ENCODE measurements at regions not wholly inside any gene's neighbourhood (a gene's known extent, or its start where the extent isn't known, plus 50 kb on each side); places are given as distances from the start of the nearest gene placed in this dataset.
"Not testable (repeated sequence)": the region's sequence is repeated elsewhere in the genome, so short reads cannot be mapped to it uniquely, and the experiment has no call there.

DNA sequence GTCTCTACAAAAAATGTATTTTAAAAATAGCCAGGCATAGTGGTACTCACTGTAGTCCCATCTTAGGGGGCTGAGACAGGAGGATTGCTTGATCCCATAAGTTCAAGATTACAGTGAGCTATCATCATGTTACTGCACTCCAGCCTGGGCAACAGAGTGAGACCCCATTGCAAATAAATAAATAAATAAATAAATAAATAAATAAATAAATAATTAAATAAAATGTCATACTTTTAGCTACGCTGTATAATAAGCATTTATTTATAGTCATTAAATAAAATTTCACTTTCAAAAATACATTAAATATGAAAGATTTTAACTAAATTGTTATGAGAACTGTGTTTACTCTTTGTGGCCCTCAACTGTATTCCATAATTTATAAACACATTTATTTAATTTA, 1124.2 kb downstream of the PCDH7 start:
- intact Hi-C loops (cut with DNase I), result no loop called here
- DNase-seq (ENCODE audit: low spot score), result no peak

DNA sequence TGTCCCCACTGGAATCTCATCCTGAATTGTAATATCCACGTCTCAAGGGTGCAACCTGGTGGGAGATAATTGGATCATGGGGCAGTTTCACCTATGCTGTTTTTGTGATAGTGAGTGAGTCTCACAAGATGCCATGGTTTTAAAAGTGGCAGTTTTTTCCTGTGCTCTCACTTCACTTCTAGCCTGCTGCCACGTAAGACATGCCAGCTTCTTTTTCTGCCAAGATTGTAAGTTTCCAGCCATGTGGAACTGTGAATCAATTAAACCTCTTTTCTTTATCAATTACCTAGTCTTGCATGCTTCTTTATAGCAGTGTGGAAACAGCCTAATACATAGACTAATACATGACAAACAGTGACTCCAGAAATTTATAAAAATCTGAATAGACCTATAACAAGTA, 1131.8 kb downstream of the PCDH7 start:
- DNase-seq (ENCODE audit: low spot score), result no peak
- intact Hi-C loops (cut with DNase I), result no loop called here

DNA sequence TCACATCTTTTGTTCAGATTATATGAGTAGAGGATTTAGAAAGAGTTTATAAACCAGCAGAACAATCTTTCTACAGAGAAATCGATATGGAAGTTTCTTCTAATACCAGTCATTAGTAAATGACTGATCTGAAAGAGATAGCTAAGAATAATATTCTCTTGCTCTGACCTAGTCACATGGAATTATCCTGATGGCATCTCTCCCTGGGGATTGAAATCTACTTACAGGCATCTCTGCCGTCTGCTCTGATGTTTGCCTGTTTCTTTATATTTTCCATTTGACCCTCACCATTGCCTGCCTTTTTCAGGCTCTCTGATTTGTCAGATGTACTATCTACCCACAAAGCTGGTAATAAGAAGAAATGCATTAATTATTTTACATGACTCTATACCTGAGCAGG, 1157.3 kb downstream of the PCDH7 start:
- intact Hi-C loops (cut with DNase I), result no loop called here
- no peak for DNase-seq (ENCODE audit: low spot score)

DNA sequence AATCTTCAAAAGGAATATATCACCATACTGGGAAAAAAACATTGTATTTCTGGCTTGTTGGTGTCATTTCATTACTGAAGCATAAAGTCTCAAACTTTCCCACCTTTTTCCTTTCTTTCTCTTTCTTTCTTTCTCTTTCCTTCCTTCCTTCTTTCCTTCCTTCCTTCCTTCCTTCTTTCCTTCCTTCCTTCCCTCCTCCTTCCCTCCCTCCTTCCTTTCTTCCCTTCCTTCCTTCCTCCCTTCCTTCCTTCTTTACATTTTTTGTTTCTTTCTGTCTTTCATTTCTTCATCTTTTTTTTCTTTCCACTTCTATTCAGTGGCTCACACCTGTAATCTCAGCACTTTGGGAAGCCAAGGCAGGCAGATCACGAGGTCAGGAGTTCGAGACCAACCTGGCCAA, 1160.7 kb downstream of the PCDH7 start:
- DNase-seq (ENCODE audit: low spot score); intact Hi-C loops (cut with DNase I): not testable (repeated sequence)

DNA sequence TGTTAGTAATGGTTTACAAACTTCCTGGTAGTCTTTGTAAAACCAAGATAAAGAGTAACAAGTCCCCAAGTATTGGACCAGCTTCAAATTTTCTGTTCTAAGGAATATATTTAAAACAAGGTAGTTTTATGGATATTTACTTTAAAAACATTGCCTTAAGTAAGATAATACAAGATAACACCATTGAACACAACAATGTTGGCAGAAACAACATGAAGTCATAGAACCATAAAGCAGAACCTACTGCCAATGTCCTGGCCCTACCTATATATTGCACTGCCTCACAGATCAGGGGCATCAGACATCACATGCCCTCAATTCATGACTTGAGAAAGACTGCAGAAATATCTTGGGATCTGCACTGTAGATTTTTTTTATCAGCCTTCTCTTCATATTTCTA, 1176.2 kb downstream of the PCDH7 start:
- DNase-seq (ENCODE audit: low spot score), result no peak
- intact Hi-C loops (cut with DNase I), result no loop called here

DNA sequence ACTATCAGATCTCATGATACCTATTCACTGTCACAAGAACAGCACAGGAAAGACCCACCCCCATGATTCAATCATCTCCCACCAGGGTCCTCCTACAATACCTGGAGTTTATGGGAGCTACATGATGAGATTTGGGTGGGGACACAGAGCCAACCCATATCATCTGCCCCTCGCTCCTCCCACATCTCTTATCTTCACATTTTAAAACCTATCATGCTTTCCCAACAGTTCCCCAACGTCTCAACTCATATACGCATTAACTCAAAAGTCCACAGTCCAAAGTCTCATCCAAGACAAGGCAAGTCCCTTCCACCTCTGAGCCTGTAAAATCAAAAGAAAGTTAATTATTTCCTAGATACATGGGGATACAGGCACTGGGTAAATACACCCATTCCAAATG, 1185.2 kb downstream of the PCDH7 start:
- intact Hi-C loops (cut with DNase I), result no loop called here
- no peak for DNase-seq (ENCODE audit: low spot score)

DNA sequence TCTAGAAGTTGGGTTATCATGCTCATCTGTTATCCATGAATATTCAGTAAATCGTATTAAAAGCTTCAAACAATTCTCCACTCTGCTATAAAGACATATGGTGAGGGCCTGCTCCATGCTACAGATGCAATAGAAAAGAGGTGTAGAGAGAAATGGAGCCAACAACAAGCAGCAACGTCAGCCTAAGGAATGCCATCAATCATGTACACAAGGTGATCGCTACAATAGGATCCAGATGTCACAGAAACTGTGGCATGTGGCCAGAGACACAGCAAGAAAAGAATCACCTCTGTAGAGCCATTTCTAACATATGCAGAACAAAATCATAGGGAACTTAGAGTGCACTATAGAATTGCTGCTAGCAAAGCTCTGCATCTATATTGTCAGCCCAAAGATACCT, 1188.1 kb downstream of the PCDH7 start:
- DNase-seq (ENCODE audit: low spot score), result no peak
- intact Hi-C loops (cut with DNase I), result no loop called here

DNA sequence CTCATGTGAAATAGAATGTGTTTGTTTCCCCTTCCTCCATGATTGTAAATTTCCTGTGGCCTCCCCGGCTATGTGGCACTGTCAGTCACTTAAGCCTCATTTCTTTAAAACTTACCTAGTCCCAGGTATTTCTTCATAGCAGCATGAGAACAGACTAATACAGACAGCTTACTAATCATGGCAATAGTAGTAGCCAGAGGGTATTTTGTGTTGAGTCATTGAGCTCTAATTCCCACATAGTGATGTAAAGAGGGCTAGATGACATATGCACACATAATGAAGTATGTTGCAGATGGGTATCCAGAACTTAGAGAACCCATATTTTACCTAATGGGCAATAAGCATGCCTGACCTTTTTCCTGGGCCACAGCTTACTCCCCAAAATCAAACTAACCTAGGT, 1197.2 kb downstream of the PCDH7 start:
- DNase-seq (ENCODE audit: low spot score), result no peak
- intact Hi-C loops (cut with DNase I), result no loop called here

DNA sequence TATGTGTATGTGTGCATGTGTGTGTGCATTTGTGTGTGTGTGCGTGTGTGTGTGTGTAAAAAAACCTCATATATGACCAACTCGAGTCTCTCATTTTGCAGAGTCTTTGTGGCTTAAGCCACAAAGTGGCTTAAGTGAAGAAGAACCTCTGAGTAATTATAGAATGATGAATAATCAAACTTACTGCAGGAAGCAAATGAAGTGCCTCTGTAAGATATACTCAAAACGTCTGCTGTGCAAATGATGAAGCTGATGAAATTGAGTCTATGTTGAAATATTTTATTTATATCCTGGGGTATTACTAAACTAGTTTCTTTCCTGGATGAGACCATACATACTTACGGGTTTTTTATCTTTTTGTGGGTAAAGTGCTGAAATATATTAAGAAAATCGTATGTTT, 1198.7 kb downstream of the PCDH7 start:
- DNase-seq (ENCODE audit: low spot score), result no peak
- intact Hi-C loops (cut with DNase I), result no loop called here

DNA sequence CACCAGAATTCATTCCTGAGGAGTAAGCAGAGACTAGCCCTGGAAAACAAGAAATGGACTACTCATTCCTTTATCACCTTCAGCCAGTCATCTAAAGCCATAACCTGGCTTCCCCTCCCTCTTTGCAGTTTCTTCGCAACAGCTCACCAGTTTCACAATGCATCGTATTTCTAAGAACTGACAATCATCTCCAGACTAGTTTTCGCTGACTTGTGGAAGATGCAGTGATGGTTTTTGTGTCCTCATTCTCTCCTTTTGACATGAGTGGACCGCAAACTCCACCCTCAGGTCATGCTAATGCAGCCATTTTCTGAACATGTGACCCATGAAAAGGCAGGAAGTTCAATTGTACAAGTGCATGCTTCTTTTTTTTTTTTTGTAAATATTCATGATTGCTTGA, 1203.5 kb downstream of the PCDH7 start:
- DNase-seq (ENCODE audit: low spot score), result no peak
- intact Hi-C loops (cut with DNase I), result no loop called here

DNA sequence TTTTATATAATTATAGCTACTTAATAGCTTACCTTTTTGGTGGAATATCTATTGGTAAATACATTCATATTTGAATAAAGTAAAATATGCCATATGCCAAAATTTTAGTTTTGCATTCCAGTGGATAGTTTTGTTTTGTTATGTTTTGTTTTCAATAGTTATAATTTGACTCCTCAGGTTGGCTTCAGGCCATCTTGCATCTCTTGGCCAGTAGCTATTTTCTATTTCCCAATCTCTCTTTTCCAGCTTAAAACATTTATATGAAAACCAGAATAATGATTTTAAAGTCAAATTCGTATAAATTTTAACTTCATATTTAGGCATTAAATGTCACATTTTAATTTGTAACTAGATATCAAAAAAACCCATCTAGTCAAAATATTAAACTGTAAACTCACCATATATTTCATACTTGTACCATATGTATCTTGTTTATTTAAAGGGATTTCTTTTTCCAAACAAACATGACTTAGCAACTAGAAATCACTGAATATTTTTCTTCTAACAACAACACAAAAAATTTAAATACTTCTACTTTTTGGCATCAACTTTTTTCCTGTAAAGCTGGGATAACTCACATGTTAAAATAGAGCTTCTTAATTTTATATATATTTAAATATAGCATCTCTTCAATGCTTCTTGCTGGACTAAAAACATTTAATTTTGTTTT, 1209.6 kb downstream of the PCDH7 start:
- no peak for DNase-seq (ENCODE audit: low spot score)
- intact Hi-C loops (cut with DNase I), result no loop called here

DNA sequence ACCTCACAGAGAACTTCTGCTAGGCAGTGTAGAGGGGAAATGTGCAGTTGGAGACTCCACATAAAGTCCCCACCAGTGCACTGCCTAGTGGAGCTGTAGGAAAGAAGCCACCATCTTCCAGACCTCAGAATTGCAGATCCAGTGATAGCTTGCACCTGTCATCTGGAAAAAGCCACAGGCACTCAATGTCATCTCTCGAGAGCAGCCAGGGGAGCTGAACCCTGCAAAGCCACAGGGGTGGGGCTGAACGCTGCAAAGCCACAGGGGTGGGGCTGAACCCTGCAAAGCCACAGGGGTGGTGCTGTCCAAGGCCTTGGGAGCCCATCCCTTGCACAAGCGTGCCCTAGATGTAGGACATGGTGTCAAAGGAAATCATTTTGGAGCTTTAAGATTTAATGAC, 1226.3 kb downstream of the PCDH7 start:
- DNase-seq (ENCODE audit: low spot score), result no peak
- intact Hi-C loops (cut with DNase I), result no loop called here

DNA sequence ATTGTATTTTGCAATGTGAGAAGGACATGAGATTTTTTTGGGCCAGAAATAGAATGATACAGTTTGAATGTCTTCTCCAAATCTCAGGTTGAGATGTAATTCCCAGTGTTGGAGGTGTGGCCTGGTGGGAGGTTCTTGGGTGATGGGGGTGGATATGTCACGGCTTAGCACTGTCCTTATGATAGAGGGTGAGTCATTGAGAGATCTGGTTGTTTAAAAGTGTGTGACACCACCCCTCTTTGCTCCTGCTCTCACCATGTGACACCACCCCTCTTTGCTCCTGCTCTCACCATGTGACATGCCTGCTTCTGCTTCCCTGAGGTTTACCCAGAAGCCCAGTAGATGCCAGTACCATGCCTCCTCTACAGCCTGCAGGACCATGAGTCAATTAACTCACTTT, 1226.9 kb downstream of the PCDH7 start:
- intact Hi-C loops (cut with DNase I), result no loop called here
- no peak for DNase-seq (ENCODE audit: low spot score)

DNA sequence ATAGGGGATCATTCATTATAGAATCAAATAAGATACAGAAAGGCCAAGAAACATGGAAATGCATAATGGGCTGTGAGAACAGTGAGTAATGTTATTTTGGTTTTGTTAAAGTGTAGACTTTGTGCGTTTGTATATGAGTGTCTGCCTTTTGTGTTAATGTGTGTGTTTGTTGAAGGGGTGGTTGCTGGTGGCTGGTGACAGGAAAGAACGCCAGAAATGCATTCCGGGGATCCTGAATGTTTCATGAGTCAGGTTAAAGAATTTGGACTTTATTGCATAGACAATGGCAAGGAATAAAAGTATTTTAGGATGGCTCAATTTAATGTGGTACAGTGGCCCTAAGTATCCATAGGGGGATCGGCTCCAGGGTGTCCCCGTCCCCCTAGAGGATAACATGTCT, 1228.9 kb downstream of the PCDH7 start:
- intact Hi-C loops (cut with DNase I), result no loop called here

DNA sequence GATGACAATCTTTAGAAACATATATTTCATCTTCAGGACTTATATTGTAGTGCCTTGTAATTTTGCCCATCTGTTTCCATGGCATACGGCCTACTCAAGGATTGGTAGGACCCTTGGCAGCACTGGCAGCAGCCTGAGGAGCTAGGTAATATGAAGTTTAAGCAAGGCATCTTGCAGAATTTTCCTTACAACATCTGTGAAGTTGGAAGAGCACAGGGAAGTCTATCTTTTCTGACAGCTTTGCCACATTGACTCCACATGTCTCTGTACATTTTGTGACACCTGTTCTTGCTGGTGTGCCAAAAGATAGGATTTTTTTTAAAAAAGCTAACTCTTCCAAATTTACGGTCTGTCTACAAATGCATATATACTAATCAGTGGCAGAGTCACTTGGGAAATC, 1235.2 kb downstream of the PCDH7 start:
- DNase-seq (ENCODE audit: low spot score), result no peak
- intact Hi-C loops (cut with DNase I), result no loop called here

More for the DNA sequence above, 1228.9 kb downstream of the PCDH7 start:
- no peak for DNase-seq (ENCODE audit: low spot score)

DNA sequence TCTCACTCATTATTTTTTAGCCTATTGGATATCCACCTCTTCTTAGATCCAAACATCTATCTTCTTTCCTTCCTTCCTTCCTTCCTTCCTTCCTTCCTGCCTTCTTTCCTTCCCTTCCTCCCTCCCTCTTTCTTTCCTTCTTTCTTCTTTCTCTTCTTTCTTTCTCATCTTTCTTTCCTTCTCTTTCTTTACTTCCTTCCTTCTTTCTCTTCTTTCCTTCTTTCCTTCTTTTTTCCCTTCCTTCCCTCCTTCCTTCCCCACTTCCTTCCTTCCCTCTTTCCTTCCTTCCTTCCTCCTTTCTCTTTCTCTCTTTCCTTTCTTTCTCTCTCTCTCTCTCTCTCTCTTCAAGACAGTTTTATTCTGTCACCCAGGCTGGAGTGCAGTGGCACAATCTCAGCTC, 1239.8 kb downstream of the PCDH7 start:
- intact Hi-C loops (cut with DNase I), result no loop called here
- no peak for DNase-seq (ENCODE audit: low spot score)

DNA sequence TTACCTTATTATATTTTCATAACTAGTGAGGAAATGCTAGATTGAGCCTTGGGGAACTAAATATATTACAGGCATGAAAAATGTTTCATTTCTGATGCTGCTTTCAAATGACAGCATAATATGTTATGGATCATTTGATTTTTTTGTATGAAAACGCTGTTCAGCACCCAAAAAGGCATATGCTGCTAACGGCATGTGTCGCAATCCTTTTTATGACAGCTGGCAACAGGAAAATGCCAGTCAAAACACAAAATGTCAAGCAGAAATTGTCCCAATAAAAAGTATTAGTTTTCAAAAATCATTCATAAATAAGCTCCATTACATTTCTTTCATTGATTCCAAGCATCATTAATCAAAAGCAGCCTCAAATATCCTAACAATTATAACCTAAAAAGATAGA, 1244.5 kb downstream of the PCDH7 start:
- DNase-seq (ENCODE audit: low spot score), result no peak
- intact Hi-C loops (cut with DNase I), result no loop called here

DNA sequence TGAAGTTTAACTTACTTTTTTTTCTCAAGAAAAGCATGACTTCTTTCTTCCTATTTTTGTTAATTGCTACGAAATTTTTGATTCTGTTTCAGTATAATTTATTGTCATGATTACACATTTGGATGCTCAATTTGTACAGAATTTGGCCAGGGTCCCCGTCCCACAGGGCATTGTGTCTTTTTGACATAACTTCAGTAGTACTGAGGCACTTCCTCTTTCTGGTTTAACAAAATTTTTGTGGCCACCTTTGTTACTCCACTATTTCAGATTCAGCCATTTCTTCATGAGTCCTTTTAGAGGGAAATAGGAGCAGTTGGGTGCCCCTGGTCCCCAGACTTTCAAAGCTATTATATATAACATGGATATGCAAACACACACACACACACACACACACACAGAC, 1248.7 kb downstream of the PCDH7 start:
- DNase-seq (ENCODE audit: low spot score), result no peak
- intact Hi-C loops (cut with DNase I), result no loop called here

DNA sequence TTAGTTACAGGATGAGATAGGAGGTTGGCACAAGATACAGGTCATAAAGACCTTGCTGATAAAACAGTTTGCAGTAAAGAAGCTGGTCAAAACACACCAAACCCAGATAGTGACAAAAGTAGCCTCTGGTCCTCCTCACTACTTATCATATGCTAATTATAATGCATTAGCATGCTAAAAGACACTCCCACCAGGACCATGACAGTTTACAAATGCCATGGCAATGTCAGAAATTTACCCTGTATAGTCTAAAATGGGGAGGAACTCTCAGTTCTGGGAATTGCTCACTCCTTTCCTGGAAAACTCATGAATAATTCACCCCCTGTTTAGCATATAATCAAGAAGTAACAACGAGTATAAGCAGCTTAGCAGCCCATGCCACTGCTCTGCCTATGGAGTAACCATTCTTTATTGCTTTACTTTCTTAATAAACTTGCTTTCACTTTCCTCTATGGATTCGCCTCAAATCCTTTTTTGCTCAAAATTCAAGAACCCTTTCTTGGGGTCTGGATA, 1254.4 kb downstream of the PCDH7 start:
- DNase-seq (ENCODE audit: low spot score), result no peak
- intact Hi-C loops (cut with DNase I), result no loop called here

DNA sequence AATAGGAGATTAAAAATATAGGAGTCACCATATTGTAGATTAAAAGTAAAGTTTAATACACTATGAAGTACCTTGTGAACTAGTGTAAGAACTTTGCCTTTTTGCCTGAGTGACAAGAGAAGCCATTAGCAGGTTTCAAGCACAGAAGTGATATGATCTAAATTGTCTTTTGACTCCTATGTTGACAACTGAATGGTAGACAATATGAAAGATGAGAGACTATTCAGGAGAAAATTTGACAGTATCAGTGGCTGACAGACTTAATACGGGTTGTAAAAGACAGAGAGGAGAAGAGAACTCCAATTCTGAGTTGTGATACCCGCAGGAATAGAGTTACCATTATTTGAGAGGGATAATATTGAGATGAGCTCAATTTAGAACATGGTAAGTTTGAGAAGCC, 1259.8 kb downstream of the PCDH7 start:
- no peak for DNase-seq (ENCODE audit: low spot score)
- intact Hi-C loops (cut with DNase I), result no loop called here

DNA sequence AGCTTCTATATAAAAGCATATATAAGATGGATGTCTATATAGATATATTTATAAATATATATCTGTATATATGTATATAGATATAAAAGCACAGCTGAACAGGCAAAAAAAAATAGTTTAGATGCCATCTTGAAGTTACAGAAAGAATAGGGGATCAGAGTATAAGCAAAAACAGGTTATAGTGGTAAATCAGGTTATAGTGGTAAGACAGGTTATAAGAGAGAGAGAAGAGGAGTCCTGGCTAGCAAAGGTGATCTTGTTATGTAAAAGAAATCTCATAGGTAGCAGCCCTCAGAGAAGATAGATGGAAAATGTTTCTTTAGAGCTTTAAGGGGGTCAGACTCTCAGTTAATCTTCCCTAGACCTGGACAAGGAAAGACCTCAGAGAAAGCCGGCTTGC, 1263.1 kb downstream of the PCDH7 start:
- intact Hi-C loops (cut with DNase I), result no loop called here
- DNase-seq (ENCODE audit: low spot score), result no peak

DNA sequence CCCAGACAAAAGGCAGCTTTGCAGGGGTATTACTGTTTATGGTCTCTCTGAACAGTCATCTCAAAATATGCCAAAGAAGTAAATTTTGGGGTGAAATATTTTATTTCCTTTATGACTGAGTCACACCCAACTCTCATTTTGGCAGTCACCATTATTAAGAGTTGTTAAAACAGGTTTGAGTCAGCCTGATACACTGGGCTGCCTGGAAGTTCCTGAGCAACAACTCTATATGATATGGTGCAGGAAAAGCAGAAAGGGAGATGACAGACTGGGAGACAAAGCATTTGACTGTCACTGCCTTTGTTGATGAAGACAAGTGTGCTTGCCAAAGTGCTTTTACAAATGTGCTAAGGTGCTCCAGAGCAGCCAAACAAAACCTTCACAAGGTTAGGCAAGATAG, 1263.5 kb downstream of the PCDH7 start:
- DNase-seq (ENCODE audit: low spot score), result no peak
- intact Hi-C loops (cut with DNase I), result no loop called here
